IPS-NIHi7 (cell line): ENCODE measurements at regions not wholly inside any gene's neighbourhood (a gene's known extent, or its start where the extent isn't known, plus 50 kb on each side); places are given as distances from the start of the nearest gene placed in this dataset.
"Not testable (repeated sequence)": the region's sequence is repeated elsewhere in the genome, so short reads cannot be mapped to it uniquely, and the experiment has no call there.

ENCODE experiments used
- DNase-seq: peaks from one replicate; pipeline ENCODE4 v3.0.0; 2012; ENCODE audit warnings: mixed read lengths; ENCODE audit errors: extremely low spot score

- no peak for DNase-seq
These were observed 504.1 kb downstream of the NTRK3 start for GRCh38 chr15:87752250-87752951.

GRCh38 chr15:87748483-87748882 is 508.1 kb downstream of the NTRK3 start:
- no peak for DNase-seq

GRCh38 chr15:87747087-87747486 is 509.5 kb downstream of the NTRK3 start:
- no peak for DNase-seq

- no peak for DNase-seq
These were observed 510.2 kb downstream of the NTRK3 start for GRCh38 chr15:87746333-87746732.

- no peak for DNase-seq
These were observed 511.7 kb downstream of the NTRK3 start for GRCh38 chr15:87744815-87745214.

GRCh38 chr15:87743562-87743961 is 513.0 kb downstream of the NTRK3 start:
- no peak for DNase-seq

- DNase-seq: no peak
These were observed 515.2 kb downstream of the NTRK3 start for GRCh38 chr15:87741350-87741749.

GRCh38 chr15:87740655-87741344 is 515.7 kb downstream of the NTRK3 start:
- no peak for DNase-seq

- DNase-seq: no peak
These were observed 516.7 kb downstream of the NTRK3 start for GRCh38 chr15:87739866-87740265.

- DNase-seq: no peak
These were observed 517.5 kb downstream of the NTRK3 start for GRCh38 chr15:87739081-87739480.

- not testable (repeated sequence) for DNase-seq
These were observed 519.1 kb downstream of the NTRK3 start for GRCh38 chr15:87737460-87737859.

- no peak for DNase-seq
These were observed 519.6 kb downstream of the NTRK3 start for GRCh38 chr15:87736891-87737389.

- no peak for DNase-seq
These were observed 520.1 kb downstream of the NTRK3 start for GRCh38 chr15:87736401-87736800.

GRCh38 chr15:87735522-87735921 is 521.0 kb downstream of the NTRK3 start:
- DNase-seq: no peak

- no peak for DNase-seq
These were observed 521.8 kb downstream of the NTRK3 start for GRCh38 chr15:87734571-87735373.

- no peak for DNase-seq
These were observed 522.6 kb downstream of the NTRK3 start for GRCh38 chr15:87733977-87734376.

GRCh38 chr15:87733541-87733941 is 523.0 kb downstream of the NTRK3 start:
- DNase-seq: no peak

GRCh38 chr15:87732976-87733375 is 523.6 kb downstream of the NTRK3 start:
- peak; percentile 24 for DNase-seq

GRCh38 chr15:87731630-87732029 is 524.9 kb downstream of the NTRK3 start:
- DNase-seq: no peak

- no peak for DNase-seq
These were observed 525.8 kb downstream of the NTRK3 start for GRCh38 chr15:87730706-87731105.

- no peak for DNase-seq
These were observed 527.5 kb downstream of the NTRK3 start for GRCh38 chr15:87728998-87729397.

GRCh38 chr15:87727073-87727472 is 529.5 kb downstream of the NTRK3 start:
- DNase-seq: no peak
